Posterior cingulate gyrus (tissue), 11 donors: ENCODE measurements at regions not wholly inside any gene's neighbourhood (a gene's known extent, or its start where the extent isn't known, plus 50 kb on each side); places are given as distances from the start of the nearest gene placed in this dataset.

ENCODE experiments used
- DNase-seq, 10 donors: peaks; one replicate each; pipeline versions ENCODE4 v3.0.0 to v3.0.0-alpha.2; 2020 to 2021; ENCODE audit warnings: mixed read lengths in 3 of 10
- intact Hi-C: fragments of 100-400 bp; cut with DNase I; formaldehyde crosslinking; loops from one replicate; pipeline ENCODE4 v1.15.1; 2023

- DNase-seq = no peak
- intact Hi-C loops = no loop called here
These were observed 107.1 kb upstream of the FZD8 start for GRCh38 chr10:35749230-35749629.

- DNase-seq = no peak
- intact Hi-C loops = no loop called here
These were observed 103.7 kb upstream of the FZD8 start for GRCh38 chr10:35745617-35746403.

GRCh38 chr10:35743851-35744250 is 101.8 kb upstream of the FZD8 start:
- DNase-seq = no peak
- intact Hi-C loops = no loop called here

- intact Hi-C loops = no loop called here
- DNase-seq = no peak
These were observed 101.3 kb upstream of the FZD8 start for GRCh38 chr10:35743351-35743750.

- DNase-seq = no peak
- intact Hi-C loops = no loop called here
These were observed 97.9 kb upstream of the FZD8 start for GRCh38 chr10:35739998-35740397.

- DNase-seq = no peak
- intact Hi-C loops = no loop called here
These were observed 93.3 kb upstream of the FZD8 start for GRCh38 chr10:35735412-35735811.

GRCh38 chr10:35731828-35732227 is 89.7 kb upstream of the FZD8 start:
- intact Hi-C loops = no loop called here
- no peak for DNase-seq

GRCh38 chr10:35728341-35728740 is 86.2 kb upstream of the FZD8 start:
- intact Hi-C loops = no loop called here
- DNase-seq = no peak

- DNase-seq = no peak
- intact Hi-C loops = no loop called here
These were observed 84.8 kb upstream of the FZD8 start for GRCh38 chr10:35726846-35727245.

GRCh38 chr10:35723992-35724391 is 81.9 kb upstream of the FZD8 start:
- DNase-seq = no peak
- intact Hi-C loops = no loop called here

- no peak for DNase-seq
- intact Hi-C loops = no loop called here
These were observed 81.0 kb upstream of the FZD8 start for GRCh38 chr10:35723059-35723458.

- DNase-seq = no peak
- intact Hi-C loops = no loop called here
These were observed 80.5 kb upstream of the FZD8 start for GRCh38 chr10:35722636-35723035.

- DNase-seq = no peak
- intact Hi-C loops = no loop called here
These were observed 80.1 kb upstream of the FZD8 start for GRCh38 chr10:35722226-35722625.

- intact Hi-C loops = no loop called here
- no peak for DNase-seq
These were observed 78.3 kb upstream of the FZD8 start for GRCh38 chr10:35720366-35720765.

- DNase-seq = no peak
- intact Hi-C loops = no loop called here
These were observed 74.7 kb upstream of the FZD8 start for GRCh38 chr10:35716776-35717175.

GRCh38 chr10:35712486-35712885 is 70.4 kb upstream of the FZD8 start:
- intact Hi-C loops = no loop called here
- no peak for DNase-seq

- no peak for DNase-seq
These were observed 69.7 kb upstream of the FZD8 start for GRCh38 chr10:35711615-35712411.

GRCh38 chr10:35707642-35708425 is 65.7 kb upstream of the FZD8 start:
- DNase-seq = no peak
- intact Hi-C loops = no loop called here

More at GRCh38 chr10:35711615-35712411, 69.7 kb upstream of the FZD8 start:
- intact Hi-C loops = no loop called here

GRCh38 chr10:35706959-35707358 is 64.9 kb upstream of the FZD8 start:
- intact Hi-C loops = no loop called here
- DNase-seq = no peak

GRCh38 chr10:35705671-35706070 is 63.6 kb upstream of the FZD8 start:
- DNase-seq = no peak
- intact Hi-C loops = no loop called here

- intact Hi-C loops = no loop called here
- no peak for DNase-seq
These were observed 63.0 kb upstream of the FZD8 start for GRCh38 chr10:35705051-35705450.
